ENCODE measurements at regions not wholly inside any gene's neighbourhood (a gene's known extent, or its start where the extent isn't known, plus 50 kb on each side); places are given as distances from the start of the nearest gene placed in this dataset.
"Not testable (repeated sequence)": the region's sequence is repeated elsewhere in the genome, so short reads cannot be mapped to it uniquely, and the experiment has no call there.

DNA sequence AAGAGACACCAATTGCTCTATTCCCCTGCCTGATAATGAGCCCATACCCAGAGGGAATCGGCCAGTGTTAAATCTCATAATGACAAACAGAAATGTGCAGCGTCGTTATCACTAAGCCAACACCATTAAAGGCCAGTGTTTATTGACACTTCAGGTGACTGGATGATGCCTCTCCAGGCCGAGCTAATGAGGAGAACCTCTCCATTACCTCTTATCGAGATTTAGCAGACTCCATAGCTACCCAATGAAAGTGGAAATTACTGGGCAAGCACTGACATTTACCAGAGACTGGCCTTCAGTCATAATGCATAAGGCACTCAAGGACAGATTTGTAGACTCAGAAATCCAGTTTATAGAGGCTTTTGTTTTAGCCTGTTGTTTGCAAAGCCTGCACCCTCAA lies 669.5 kb downstream of the MAFB start:
- Mint-ChIP-seq H3K27me3 (ENCODE audit: unreplicated experiment) (peaks cover 2% of the 10 kb centered on the region), H3K9me3 (ENCODE audit: unreplicated experiment) (no peaks in the 10 kb centered on the region), H3K4me1 (ENCODE audit: low read depth, unreplicated experiment) (no peaks in the 10 kb centered on the region), H3K4me3 (ENCODE audit: unreplicated experiment) (no peak overlapping the region), H3K36me3 (ENCODE audit: unreplicated experiment) (peaks cover 2% of the 10 kb centered on the region), H3K27ac (ENCODE audit: unreplicated experiment) (no peak overlapping the region)
- TF ChIP-seq, protein P1, sequence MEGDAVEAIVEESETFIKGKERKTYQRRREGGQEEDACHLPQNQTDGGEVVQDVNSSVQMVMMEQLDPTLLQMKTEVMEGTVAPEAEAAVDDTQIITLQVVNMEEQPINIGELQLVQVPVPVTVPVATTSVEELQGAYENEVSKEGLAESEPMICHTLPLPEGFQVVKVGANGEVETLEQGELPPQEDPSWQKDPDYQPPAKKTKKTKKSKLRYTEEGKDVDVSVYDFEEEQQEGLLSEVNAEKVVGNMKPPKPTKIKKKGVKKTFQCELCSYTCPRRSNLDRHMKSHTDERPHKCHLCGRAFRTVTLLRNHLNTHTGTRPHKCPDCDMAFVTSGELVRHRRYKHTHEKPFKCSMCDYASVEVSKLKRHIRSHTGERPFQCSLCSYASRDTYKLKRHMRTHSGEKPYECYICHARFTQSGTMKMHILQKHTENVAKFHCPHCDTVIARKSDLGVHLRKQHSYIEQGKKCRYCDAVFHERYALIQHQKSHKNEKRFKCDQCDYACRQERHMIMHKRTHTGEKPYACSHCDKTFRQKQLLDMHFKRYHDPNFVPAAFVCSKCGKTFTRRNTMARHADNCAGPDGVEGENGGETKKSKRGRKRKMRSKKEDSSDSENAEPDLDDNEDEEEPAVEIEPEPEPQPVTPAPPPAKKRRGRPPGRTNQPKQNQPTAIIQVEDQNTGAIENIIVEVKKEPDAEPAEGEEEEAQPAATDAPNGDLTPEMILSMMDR (IDR thresholded peaks at IDR 0.05; ENCODE audit: partially characterized antibody, unreplicated experiment): no peak
- DNase-seq: no peak

DNA sequence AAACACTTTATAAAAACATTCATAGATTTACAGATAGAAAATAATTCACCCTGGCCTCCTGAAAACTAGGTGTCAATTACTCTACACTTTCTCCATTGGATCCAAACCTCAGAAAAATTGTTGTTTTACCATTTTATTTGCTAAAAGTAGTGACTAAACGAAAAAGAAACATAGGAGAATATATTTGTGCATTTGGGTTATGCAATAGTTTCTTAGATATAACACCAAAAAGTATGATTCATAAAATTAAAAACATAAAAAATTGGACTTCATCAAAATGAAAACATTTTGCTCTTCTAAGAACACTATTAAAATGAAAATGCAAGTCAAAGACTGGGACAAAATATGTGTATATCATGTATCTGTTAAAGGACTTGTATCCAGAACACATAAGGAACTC lies 671.3 kb downstream of the MAFB start:
- no peaks in the 10 kb centered on the region for H3K4me1 Mint-ChIP-seq (ENCODE audit: low read depth, unreplicated experiment)

DNA sequence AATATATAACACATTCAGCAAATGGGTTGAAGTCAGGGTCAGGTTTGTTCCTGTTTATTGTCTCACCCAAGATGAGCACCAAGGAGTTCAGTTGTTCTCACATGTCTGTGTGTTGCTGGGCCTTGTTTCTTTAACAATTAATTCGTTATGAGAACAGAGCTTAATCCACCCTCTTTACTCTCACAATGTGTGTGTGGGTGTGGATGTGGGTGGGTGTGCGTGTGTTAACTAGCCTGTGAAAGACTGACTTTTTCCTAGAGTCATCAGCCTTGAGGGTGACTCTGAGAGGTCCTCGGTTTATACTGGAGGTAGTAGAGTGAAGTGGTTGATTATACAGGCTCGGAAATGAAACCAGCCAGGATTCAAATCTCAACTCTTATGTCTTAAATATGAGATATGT lies 672.1 kb downstream of the MAFB start:
- Mint-ChIP-seq H3K27ac (ENCODE audit: unreplicated experiment) (no peak overlapping the region), H3K36me3 (ENCODE audit: unreplicated experiment) (no peaks in the 10 kb centered on the region), H3K27me3 (ENCODE audit: unreplicated experiment) (no peaks in the 10 kb centered on the region), H3K4me1 (ENCODE audit: low read depth, unreplicated experiment) (no peaks in the 10 kb centered on the region), H3K9me3 (ENCODE audit: unreplicated experiment) (no peaks in the 10 kb centered on the region), H3K4me3 (ENCODE audit: unreplicated experiment) (no peak overlapping the region)
- TF ChIP-seq, protein P1 (IDR thresholded peaks at IDR 0.05; ENCODE audit: partially characterized antibody, unreplicated experiment): no peak
- DNase-seq: no peak

More for the DNA sequence above, 671.3 kb downstream of the MAFB start:
- DNase-seq: no peak
- Mint-ChIP-seq H3K27me3 (ENCODE audit: unreplicated experiment) (no peaks in the 10 kb centered on the region), H3K36me3 (ENCODE audit: unreplicated experiment) (no peaks in the 10 kb centered on the region), H3K9me3 (ENCODE audit: unreplicated experiment) (no peaks in the 10 kb centered on the region), H3K4me3 (ENCODE audit: unreplicated experiment) (no peak overlapping the region), H3K27ac (ENCODE audit: unreplicated experiment) (no peak overlapping the region)
- TF ChIP-seq, protein P1 (IDR thresholded peaks at IDR 0.05; ENCODE audit: partially characterized antibody, unreplicated experiment): no peak

DNA sequence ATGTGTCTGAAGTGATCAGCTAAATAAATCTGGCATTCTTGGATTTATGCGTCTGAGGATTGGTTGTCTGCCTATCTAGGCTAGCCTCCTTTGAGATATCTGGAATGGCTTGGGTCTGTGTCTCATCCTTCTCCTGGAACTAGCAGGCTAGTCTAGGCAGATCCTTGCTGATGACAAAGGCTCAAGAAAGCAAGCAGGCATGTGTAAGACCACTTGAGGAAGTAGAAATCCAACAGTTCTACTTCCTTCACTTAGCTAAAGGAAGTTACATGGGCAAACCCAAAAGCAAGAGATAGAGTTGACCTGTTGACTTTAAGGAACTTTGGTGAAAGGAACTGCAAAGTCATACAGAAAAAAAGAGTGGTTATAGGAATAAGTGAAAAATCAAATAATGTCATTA lies 672.6 kb downstream of the MAFB start:
- no peaks in the 10 kb centered on the region for H3K4me1 Mint-ChIP-seq (ENCODE audit: low read depth, unreplicated experiment)
- no peaks in the 10 kb centered on the region for H3K9me3 Mint-ChIP-seq (ENCODE audit: unreplicated experiment)
- no peak for DNase-seq
- no peaks in the 10 kb centered on the region for H3K36me3 Mint-ChIP-seq (ENCODE audit: unreplicated experiment)
- TF ChIP-seq, protein P1 (IDR thresholded peaks at IDR 0.05; ENCODE audit: partially characterized antibody, unreplicated experiment): no peak
- no peaks in the 10 kb centered on the region for H3K27me3 Mint-ChIP-seq (ENCODE audit: unreplicated experiment)
- no peak overlapping the region for H3K4me3 Mint-ChIP-seq (ENCODE audit: unreplicated experiment)
- no peak overlapping the region for H3K27ac Mint-ChIP-seq (ENCODE audit: unreplicated experiment)

DNA sequence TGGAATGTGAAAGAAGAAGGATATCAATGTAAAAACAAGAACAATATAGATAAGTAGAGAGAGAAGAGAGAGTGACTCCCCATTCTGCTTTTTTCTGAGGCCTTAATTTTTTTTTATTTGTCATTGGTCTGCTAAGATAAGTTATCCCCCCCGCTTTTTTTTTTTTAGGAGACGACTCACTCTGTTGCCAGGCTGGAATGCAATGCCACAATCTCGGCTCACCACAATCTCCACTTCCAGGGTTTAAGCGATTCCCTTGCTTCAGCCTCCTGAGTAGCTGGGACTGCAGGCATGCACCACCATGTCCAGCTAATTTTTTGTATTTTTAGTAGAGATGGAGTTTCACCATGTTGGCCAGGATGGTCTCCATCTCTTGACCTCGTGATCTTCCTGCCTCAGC lies 677.0 kb downstream of the MAFB start:
- not testable (repeated sequence) for H3K27ac Mint-ChIP-seq (ENCODE audit: unreplicated experiment); H3K36me3 Mint-ChIP-seq (ENCODE audit: unreplicated experiment); H3K4me1 Mint-ChIP-seq (ENCODE audit: low read depth, unreplicated experiment)

DNA sequence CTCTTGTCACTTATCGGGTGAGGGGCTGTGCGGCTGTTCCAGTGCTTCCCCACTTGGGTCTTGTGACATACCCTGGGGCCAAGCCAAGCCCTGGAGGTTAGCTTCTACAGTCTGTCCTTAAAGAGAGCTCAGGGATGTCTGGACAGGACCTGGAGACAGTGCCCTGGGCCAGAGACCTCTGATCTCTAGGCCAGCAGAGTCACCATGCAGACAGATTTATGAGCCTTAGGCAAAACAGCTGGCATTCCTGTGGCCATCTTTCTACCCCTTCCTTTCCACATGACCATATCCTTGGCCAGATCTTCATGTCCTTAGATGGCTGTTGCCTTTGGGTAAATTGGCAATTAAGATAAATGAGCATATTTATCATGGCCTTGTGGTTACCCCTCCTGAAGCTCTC lies 678.6 kb downstream of the MAFB start:
- no peaks in the 10 kb centered on the region for H3K36me3 Mint-ChIP-seq (ENCODE audit: unreplicated experiment)
- no peaks in the 10 kb centered on the region for H3K9me3 Mint-ChIP-seq (ENCODE audit: unreplicated experiment)
- no peak for DNase-seq
- peaks cover 3% of the 10 kb centered on the region for H3K4me1 Mint-ChIP-seq (ENCODE audit: low read depth, unreplicated experiment)
- no peak overlapping the region for H3K27ac Mint-ChIP-seq (ENCODE audit: unreplicated experiment)
- H3K27me3 Mint-ChIP-seq (ENCODE audit: unreplicated experiment): no peaks in the 10 kb centered on the region
- TF ChIP-seq, protein P1 (IDR thresholded peaks at IDR 0.05; ENCODE audit: partially characterized antibody, unreplicated experiment): no peak
- H3K4me3 Mint-ChIP-seq (ENCODE audit: unreplicated experiment): no peak overlapping the region

More for the DNA sequence above, 677.0 kb downstream of the MAFB start:
- H3K27me3 Mint-ChIP-seq (ENCODE audit: unreplicated experiment); DNase-seq; H3K9me3 Mint-ChIP-seq (ENCODE audit: unreplicated experiment); H3K4me3 Mint-ChIP-seq (ENCODE audit: unreplicated experiment): not testable (repeated sequence)

Data from glutamatergic neuron (in vitro differentiated cells).